ENCODE measurements at regions not wholly inside any gene's neighbourhood (a gene's known extent, or its start where the extent isn't known, plus 50 kb on each side); places are given as distances from the start of the nearest gene placed in this dataset.
"Not testable (repeated sequence)": the region's sequence is repeated elsewhere in the genome, so short reads cannot be mapped to it uniquely, and the experiment has no call there.

GRCh38 chr1:214715126-214715525 lies 112.1 kb downstream of the CENPF start:
- no peak for DNase-seq

- DNase-seq = no peak
These were observed 114.4 kb downstream of the CENPF start for GRCh38 chr1:214717351-214717750.

DNA sequence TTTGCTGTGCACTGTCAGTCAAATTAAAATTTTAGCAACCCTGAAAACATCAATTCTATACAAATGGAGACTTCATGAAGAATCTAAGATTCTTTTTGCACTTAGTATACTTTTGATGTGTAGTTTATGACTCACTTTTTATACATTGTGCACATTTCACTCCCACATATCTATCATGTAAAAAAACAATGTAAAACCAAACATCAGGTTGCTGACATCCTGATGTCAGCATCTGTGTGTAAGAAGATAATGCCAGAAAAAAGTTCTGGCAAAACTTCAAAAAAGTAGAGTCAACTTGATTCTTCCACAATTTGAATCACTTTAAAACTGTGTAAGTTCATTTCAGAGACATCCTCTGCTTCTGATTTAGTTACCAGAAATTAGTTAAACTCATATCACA lies 115.7 kb downstream of the CENPF start:
- DNase-seq = no peak

GRCh38 chr1:214719207-214719606 lies 116.2 kb downstream of the CENPF start:
- DNase-seq = no peak

GRCh38 chr1:214720561-214720960 lies 117.6 kb downstream of the CENPF start:
- DNase-seq = no peak

DNA sequence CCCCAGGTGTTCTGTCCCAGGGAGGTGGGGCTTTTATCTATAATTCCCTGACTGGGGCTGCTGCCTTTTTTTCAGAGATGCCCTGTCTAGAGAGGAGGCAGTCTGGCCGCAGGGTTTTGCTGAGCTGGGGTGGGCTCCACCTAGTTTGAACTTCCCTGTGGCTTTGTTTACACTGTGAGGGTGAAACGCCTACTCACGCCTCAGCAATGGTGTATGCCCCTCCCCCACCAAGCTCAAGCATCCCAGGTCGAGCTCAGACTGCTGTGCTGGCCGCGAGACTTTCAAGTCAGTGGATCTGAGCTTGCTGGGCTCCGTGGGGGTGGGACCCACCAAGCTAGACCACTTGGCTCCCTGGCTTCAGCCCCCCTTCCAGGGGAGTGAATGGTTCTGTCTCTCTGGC lies 124.3 kb downstream of the CENPF start:
- no peak for DNase-seq

DNA sequence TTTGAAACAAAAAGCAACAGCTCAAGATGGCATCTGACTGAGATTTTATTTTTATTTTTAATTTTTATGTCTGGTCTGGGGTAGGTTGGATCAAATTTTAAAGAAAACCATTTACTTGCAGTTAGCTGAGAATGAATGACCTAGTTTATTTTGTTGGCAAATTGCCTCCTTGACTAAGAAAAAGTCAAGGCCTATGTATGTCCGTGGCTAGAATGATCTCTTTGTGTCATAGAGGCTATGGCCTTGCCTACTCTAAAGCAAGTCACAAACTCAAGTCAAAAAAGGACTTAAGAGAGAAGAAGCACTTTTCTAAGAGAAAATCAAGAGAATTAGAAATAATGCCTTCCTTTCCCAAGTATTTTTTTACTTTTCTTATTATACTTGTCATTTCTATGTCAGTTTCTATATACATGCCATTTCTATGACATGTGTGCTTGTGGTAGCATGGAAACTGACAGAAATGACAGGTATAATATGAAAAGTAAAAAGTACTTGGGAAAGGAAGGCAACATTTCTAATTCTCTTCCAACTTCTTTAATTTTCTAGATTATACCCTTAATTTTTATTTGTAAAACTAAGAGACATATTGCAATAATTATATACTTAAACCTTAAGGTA lies 136.7 kb downstream of the CENPF start:
- DNase-seq = no peak

DNA sequence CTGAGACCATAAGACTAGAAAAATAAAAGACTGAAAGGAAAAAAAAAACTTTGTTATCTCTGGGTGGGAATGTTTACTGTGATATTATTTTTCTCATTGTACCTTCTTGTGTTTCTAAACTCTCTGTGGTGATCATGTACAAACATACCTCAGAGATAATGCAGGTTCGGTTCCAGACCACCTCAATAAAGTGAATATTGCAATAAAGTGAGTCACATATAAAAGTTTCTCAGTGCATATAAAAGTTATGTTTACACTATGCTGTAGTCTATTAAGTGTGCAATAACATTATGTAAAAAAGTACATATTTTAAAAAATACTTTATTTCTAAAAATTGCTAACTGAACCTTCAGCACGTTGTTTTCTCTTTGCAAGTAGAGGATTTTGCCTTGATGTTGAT lies 137.5 kb downstream of the CENPF start:
- no peak for DNase-seq

DNA sequence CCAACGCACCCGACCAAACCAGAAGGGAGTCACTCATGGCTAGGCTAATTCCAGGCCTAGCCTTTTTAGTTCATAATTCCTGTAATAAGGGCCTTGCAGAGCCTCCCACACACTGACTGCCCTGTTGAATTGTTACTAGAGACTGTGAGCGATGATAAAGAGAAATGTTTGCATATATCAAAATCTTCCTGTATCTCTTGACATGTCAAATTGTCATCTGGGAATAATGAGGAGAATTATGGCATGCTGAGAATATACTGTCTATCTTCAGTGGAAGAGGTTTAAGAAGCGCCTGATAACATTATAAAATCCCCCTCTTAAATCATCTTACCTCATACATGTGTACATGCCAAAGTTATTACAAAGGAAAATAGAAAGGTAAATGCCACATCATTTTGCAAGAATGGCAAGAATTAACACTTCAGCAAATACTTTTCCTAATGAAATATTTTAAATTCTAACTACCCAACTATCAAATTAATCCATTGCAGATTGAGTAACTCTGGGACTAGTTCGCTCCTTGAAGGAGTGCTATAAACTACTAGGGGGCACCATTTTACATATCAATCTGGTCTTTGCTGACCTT lies 144.1 kb downstream of the CENPF start:
- no peak for DNase-seq

- no peak for DNase-seq
These were observed 150.3 kb downstream of the CENPF start for GRCh38 chr1:214753236-214753852.

- no peak for DNase-seq
These were observed 158.0 kb downstream of the CENPF start for GRCh38 chr1:214761030-214761429.

- DNase-seq = no peak
These were observed 159.9 kb downstream of the CENPF start for GRCh38 chr1:214762902-214763301.

- no peak for DNase-seq
These were observed 161.5 kb downstream of the CENPF start for GRCh38 chr1:214764502-214764901.

GRCh38 chr1:214767221-214767620 lies 164.2 kb downstream of the CENPF start:
- no peak for DNase-seq

- not testable (repeated sequence) for DNase-seq
These were observed 166.7 kb downstream of the CENPF start for GRCh38 chr1:214769666-214770065.

- no peak for DNase-seq
These were observed 174.4 kb downstream of the CENPF start for GRCh38 chr1:214777364-214777763.

- DNase-seq = no peak
These were observed 189.0 kb downstream of the CENPF start for GRCh38 chr1:214791961-214792360.

DNA sequence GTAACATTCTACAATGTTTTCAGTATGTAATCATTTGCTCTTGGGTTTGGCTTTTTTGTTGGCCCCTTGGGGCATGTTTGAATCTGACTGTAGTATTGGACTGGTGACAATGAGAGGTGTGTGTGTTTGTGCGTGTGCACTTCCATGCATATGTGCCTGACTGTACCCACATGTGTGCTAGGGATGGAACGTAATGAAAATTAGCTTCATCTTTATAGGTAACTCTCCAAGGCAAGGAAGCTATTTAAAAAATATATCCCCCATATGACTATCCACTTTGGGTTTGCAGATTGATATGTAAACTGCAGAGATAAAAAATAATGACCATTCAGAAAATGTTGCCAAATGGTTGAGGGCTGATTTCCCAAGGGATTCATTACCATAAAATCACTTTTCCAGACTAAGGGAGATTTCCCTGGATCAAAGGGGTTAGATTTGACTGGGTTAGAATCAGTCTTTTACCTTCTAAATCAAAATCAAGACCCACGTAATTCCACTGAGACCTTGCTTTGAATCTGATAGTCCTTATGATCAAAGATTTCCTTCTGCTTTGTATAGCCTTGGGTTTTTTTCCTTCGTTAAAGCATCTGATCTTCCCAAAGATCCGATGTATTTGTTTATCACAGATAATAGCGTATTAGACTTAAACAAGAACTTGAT lies 189.7 kb downstream of the CENPF start:
- DNase-seq = no peak

GRCh38 chr1:214793708-214794107 lies 190.7 kb downstream of the CENPF start:
- DNase-seq = no peak

DNA sequence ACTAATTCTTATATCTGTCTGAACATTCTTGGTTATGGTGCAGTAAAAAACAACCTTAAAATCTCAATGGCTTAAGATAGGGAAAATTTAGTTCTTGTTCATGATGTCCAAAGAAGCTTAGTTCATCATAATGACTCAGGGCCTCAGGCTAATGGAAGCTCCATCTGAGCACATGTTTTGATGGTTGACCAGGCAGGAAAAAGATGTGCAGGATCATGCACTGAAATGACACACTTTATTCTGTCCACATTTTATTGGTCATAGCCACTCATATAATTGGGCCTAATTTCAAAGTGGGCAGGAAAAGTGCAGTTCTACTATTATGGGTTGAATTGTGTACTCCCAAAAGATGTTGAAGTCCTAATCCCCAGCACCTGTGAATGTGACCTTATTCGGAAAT lies 198.2 kb downstream of the CENPF start:
- no peak for DNase-seq

DNA sequence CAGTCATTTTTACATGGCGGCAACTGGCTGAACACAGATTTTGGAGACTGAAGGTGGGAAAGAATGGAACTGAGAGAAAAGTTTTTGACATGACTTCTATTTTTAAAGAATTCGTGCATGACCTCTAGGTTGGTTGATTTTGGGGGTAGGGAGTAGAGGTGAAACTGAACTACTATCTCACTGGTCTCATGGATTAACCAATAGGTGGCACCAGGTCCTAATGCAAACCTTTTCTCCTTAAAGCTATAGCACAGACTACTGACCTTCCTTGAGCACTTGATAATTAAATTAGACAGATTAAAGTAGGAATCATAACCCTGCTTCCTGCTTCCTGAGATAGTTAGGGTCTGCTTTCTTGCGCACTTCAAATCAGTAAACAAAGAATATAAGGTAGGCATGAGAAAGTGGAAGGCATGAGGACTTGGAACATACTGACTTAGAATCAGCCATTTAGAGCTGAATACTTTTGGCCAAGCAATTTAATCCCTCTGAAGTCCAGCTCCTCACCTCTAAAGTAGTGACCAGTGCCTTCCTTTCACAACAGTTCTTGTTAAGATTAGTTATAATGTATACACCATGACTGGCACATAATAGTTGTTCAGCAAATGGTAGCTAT lies 206.0 kb downstream of the CENPF start:
- DNase-seq = no peak

DNA sequence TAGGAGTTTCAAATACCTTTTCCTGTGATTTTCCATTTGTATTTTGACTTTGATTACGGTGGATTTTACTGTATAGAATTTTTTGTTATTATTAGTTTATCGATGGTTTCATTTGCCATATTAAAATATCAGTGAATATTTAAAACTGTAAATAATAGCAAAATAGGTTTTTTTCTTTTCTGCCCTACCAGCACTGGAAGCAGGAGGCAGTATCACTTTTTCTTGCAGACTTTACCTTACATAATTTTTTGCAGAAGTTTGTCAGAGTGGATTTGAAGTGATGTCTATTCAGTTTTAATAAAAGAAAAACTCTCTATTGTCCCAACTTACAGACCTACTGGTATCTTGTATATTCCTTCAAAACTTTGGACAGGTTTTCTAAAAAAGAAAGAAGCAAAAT lies 213.6 kb downstream of the CENPF start:
- no peak for DNase-seq

DNA sequence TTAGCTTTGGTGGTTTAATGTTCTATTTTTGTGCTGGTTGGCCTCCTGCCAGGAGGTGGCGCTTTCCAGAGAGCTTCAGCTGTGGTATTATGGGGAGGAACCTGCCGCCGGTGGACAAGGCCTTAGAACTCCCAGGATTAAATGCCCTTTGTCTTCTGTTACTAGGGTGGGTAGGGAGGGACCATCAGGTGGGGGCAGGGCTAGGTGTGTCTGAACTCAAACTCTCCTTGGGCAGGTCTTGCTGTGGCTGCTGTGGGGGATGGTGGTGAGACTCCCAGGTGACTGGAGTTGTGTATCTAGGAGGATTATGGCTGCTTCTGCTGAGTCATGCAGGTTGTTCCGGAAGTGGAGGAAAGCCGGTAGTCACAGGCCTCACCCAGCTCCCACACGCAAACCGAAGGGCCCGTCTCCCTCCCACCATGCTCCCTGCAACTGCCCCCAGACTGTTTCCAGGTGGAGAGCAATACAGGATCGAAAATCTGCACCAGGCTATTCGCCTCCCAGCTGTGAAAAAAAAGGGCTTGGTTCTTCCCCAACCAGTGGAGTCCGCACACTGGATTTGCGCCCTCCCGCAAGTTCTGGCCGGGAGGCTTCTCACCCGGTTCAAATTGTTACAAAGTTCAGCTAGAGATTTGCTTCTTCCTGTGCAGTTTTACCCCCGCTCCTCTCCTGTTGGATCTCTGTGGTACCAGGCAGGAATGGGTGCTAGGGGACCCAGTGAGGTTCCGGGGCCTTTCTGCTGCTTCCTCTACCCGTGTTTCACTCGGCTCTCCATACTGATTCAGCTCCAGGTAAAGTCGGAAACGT lies 220.5 kb downstream of the CENPF start:
- DNase-seq = no peak

All from bone marrow (tissue), 2 donors.